Skin epidermis (tissue), 12 donors: ENCODE measurements at regions not wholly inside any gene's neighbourhood (a gene's known extent, or its start where the extent isn't known, plus 50 kb on each side); places are given as distances from the start of the nearest gene placed in this dataset.

Experiments
- H3K27ac ChIP-seq, 21 experiments: fragments of 200-600 bp; sonication (generic) in 11 of 21; one replicate each; pipeline ENCODE4 v1.5.0; 2020; ENCODE audit warnings: mild to moderate bottlenecking in 3 of 21, inconsistent platforms in 2 of 21, moderate library complexity in 2 of 21
- H3K4me3 ChIP-seq, 7 experiments: fragments of 200-600 bp; sonication (generic) in 2 of 7; one replicate each; pipeline ENCODE4 v1.5.0; 2020; ENCODE audit warnings: inconsistent platforms in 2 of 7, mild to moderate bottlenecking in 2 of 7, moderate library complexity in 1 of 7

- no peak overlapping the region for H3K27ac ChIP-seq
- no peak overlapping the region for H3K4me3 ChIP-seq
Measured at GRCh38 chr6:26295691-26296555, 69.1 kb upstream of the BTN3A2 start.

DNA sequence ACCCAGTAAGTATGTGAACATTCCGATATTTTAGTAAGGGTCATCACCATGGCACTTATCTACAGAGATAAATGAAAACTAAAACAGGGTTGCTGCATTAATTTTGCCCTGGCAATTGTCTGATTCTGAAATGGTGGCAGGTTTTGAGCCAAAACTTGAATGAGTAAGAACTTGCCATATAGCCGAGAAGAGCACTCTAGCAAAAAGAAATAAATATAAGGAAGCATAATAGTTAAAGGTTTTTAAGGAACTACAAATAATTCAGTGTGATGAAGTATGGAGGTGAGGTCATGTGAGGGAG is 68.5 kb upstream of the BTN3A2 start:
- no peak overlapping the region for H3K27ac ChIP-seq
- H3K4me3 ChIP-seq = no peak overlapping the region

DNA sequence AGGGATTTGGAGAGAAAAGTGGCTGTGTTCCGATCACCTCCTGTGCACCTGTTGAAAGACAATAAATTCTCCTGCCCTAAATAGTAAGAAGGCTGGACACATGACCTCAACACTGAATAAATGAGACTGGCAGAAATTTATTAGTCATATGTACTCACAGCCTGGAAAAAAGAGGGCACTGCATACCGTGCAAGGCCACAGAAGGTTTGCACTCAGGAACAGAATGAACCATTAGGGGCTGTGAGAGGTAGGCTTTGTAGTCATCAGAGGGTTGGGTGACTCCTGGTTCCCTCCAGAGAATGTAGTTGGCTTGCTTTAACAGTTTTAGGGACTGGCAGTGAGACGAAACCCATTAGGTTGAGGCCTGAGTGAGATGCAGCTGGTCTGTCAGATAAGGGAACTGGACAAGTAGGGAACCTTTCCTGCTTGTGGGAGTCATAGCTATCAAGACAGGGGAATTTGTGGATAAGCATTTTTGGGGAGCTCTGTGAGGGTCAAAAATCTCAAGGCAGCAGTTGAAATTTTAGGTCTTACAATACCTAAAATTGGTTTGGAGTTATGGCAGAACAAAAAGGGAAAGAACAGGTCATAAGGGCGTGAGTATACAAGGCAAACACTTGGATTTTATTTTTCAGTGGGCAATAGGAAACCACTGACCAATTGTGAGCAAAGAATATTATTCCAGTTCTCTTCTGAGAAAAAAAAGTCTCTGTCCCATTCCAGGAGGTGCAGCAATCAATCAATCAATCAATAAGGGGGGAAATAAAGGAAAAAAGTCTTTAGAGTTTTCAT is 67.9 kb upstream of the BTN3A2 start:
- H3K27ac ChIP-seq = no peak overlapping the region
- H3K4me3 ChIP-seq = no peak overlapping the region

- Histone ChIP-seq H3K4me3 (no peak overlapping the region), H3K27ac (no peak overlapping the region)
Measured at GRCh38 chr6:26299286-26300042, 65.5 kb upstream of the BTN3A2 start.

GRCh38 chr6:26300043-26300331 is 65.0 kb upstream of the BTN3A2 start:
- H3K4me3 ChIP-seq = no peak overlapping the region
- H3K27ac ChIP-seq = no peak overlapping the region

DNA sequence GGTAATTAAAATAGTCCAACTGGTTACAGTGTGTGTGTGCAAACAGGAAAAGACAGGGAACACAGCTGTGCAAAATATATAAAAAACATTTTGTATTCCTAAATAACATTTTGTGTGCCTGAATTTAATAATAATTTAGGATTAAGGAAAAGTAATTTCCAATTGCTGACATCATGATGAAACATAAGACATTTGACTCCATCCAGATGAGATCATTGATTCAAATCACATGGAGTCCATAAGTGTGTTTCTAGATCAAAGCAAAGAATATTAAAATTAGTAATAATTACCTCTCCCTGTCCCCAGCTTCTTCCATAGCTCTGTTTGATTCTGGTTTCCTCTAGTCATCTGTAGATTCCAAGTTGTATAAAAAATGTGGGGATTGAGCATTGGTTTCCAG is 64.6 kb upstream of the BTN3A2 start:
- H3K27ac ChIP-seq = no peak overlapping the region
- no peak overlapping the region for H3K4me3 ChIP-seq

DNA sequence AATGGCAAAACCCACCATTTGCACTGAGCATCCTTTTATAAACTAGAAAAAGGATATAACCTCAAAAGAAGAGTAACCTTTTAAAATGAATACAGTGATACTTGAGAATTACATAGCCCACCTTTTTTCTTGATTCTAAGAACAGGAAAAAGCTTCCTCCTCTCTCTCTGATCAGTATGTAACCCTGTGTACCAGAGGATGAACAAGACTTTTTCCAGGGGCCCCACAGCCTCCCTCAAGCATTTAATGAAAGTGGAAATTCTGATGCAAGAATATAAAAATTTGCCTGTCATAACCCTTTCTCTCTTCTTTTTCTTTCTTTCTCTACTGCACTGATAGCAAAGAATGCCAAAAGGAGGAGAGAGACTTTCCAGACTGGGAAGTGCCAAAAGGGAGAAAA is 64.2 kb upstream of the BTN3A2 start:
- H3K4me3 ChIP-seq = no peak overlapping the region
- no peak overlapping the region for H3K27ac ChIP-seq

GRCh38 chr6:26301638-26302037 is 63.4 kb upstream of the BTN3A2 start:
- Histone ChIP-seq H3K27ac (no peak overlapping the region), H3K4me3 (no peak overlapping the region)

DNA sequence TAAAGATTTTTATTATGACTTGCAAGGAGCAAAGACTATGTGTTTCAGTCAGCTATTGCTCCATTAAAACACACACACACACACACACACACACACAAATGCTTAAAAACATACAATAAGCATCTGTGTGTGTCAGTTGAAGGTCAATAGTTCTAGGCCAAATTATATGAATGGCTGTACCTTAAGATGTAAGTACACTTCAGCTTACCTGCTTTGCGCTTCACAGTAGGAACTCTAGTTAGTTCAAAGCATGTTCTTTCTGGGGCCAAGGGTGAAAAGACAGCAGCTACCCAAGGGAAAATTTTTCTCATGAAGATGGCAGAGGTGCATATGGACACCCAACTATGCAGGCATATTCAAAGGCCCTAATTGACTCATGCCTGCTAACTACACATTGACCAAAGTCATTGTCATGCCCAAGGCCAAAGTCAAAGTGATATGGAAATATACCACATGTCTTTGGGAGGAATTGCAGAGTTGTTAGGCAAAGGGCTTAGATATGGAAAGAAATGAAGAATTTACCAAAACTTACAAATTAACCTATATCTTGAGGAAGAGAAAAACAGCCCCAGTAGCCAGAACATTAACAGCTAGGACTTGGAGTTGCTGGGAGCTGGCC is 61.9 kb upstream of the BTN3A2 start:
- no peak overlapping the region for H3K4me3 ChIP-seq
- no peak overlapping the region for H3K27ac ChIP-seq

GRCh38 chr6:26304213-26304796 is 60.7 kb upstream of the BTN3A2 start:
- Histone ChIP-seq H3K27ac (peak overlapping the region in 8 of 21 experiments; percentile 37 to 77 (median 62)), H3K4me3 (peak overlapping the region in 4 of 7 experiments; percentile 22 to 31 (median 30))

- Histone ChIP-seq H3K27ac (peak overlapping the region in 13 of 21 experiments; percentile 10 to 77 (median 62)), H3K4me3 (peak overlapping the region; percentile 22 to 36 (median 31))
Measured at GRCh38 chr6:26304797-26305640, 60.0 kb upstream of the BTN3A2 start.

- Histone ChIP-seq H3K4me3 (peak overlapping the region in 2 of 7 experiments; percentile 22 to 36), H3K27ac (peak overlapping the region in 4 of 21 experiments; percentile 5 to 76 (median 53))
Measured at GRCh38 chr6:26305641-26305969, 59.4 kb upstream of the BTN3A2 start.

DNA sequence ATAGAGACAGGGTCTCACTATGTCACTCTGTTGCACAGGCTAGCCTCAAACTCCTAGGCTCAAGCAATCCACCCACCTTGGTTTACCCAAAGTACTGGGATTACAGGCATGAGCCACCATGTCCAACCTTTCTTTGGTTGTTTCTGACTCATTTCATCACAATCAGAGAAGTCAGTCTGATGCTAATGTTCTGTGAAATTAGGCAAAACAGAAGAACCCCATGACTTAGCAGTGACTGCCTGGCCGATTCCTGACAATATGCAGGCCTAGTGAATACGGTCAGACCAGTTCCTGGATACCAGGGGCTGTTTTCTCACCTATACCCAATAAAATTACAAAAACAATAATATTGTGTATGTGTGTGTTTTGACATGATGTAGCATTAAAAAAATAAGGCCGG is 58.8 kb upstream of the BTN3A2 start:
- H3K27ac ChIP-seq = no peak overlapping the region
- no peak overlapping the region for H3K4me3 ChIP-seq

GRCh38 chr6:26307850-26308249 is 57.1 kb upstream of the BTN3A2 start:
- Histone ChIP-seq H3K4me3 (no peak overlapping the region), H3K27ac (no peak overlapping the region)

GRCh38 chr6:26309731-26310142 is 55.3 kb upstream of the BTN3A2 start:
- Histone ChIP-seq H3K4me3 (no peak overlapping the region), H3K27ac (no peak overlapping the region)

- peak overlapping the region in 1 of 7 experiments; percentile 51 for H3K4me3 ChIP-seq
- H3K27ac ChIP-seq = no peak overlapping the region
Measured at GRCh38 chr6:26311012-26311384, 54.0 kb upstream of the BTN3A2 start.

GRCh38 chr6:26311385-26312095 is 53.5 kb upstream of the BTN3A2 start:
- H3K27ac ChIP-seq = peak overlapping the region in 6 of 21 experiments; percentile 15 to 43 (median 21)

GRCh38 chr6:26312096-26312463 is 52.9 kb upstream of the BTN3A2 start:
- Histone ChIP-seq H3K27ac (peak overlapping the region in 8 of 21 experiments; percentile 8 to 43 (median 18)), H3K4me3 (peak overlapping the region in 6 of 7 experiments; percentile 0 to 51 (median 36))

More at GRCh38 chr6:26311385-26312095, 53.5 kb upstream of the BTN3A2 start:
- peak overlapping the region in 6 of 7 experiments; percentile 0 to 51 (median 36) for H3K4me3 ChIP-seq
